ENCODE measurements at regions not wholly inside any gene's neighbourhood (a gene's known extent, or its start where the extent isn't known, plus 50 kb on each side); places are given as distances from the start of the nearest gene placed in this dataset.

DNA sequence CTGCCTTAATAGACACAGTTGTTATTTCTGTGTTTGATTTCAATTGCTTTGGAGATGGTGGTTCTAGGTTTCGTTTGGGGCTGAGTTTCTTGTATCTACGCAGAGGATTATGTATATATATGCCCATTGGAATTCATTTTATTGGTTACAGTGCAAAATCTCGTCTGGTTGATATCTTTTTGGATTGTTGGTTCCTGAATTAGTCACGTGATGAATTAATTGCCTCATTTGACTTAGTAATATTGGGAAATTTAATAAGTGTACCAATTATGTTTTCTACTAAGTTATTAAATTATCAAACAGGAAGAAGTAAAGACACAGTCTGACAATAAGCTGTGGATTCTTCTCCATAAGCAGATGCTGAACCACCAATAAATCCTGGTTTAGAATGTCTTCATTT lies 467.9 kb upstream of the TENM3 start:
- TF ChIP-seq, protein P1, sequence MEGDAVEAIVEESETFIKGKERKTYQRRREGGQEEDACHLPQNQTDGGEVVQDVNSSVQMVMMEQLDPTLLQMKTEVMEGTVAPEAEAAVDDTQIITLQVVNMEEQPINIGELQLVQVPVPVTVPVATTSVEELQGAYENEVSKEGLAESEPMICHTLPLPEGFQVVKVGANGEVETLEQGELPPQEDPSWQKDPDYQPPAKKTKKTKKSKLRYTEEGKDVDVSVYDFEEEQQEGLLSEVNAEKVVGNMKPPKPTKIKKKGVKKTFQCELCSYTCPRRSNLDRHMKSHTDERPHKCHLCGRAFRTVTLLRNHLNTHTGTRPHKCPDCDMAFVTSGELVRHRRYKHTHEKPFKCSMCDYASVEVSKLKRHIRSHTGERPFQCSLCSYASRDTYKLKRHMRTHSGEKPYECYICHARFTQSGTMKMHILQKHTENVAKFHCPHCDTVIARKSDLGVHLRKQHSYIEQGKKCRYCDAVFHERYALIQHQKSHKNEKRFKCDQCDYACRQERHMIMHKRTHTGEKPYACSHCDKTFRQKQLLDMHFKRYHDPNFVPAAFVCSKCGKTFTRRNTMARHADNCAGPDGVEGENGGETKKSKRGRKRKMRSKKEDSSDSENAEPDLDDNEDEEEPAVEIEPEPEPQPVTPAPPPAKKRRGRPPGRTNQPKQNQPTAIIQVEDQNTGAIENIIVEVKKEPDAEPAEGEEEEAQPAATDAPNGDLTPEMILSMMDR (IDR thresholded peaks at IDR 0.05 in 8 of 11, conservative IDR thresholded peaks at IDR 0.05 in 3 of 11), result no peak
- TF ChIP-seq POLR2A (IDR thresholded peaks at IDR 0.05) (no peak), POLR2AphosphoS5 (IDR thresholded peaks at IDR 0.05) (no peak)
